ENCODE measurements at regions not wholly inside any gene's neighbourhood (a gene's known extent, or its start where the extent isn't known, plus 50 kb on each side); places are given as distances from the start of the nearest gene placed in this dataset.

DNA sequence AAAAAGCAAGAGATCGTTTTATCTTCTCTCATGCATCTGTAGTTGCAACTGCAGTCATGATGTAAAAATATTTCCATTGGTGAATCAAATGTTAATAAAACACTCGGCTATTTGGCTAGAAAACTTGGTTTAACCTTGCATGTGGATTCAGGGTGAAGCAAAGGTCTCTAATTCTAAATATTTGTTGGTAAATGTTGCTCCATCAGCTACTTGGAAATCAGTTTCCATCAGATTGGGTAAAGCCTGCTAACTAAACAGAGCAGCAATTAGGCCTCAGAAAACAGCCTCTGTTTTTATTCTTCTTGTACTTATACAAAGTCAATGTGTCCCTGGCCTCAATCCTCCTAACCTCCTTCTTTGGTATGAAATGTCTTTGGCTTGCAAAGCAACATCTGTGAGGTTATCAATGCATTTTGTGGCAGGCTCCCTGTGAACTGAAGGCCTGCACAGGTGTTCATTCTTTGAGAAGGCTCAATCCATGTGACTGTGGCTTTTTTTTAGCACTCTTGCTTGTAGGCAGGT is 312.3 kb downstream of the WDR72 start:
- Histone ChIP-seq H3K36me3 (no peaks in the 10 kb centered on the region), H3K27me3 (replicated peaks; ENCODE audit: insufficient read depth) (no peaks in the 10 kb centered on the region), H3K4me3 (no peak overlapping the region), H3K27ac (no peak overlapping the region), H3K4me1 (replicated peaks) (no peaks in the 10 kb centered on the region), H3K9me3 (no peaks in the 10 kb centered on the region)
- intact Hi-C loops (cut with DNase I): no loop called here
- 62% methylated on average over 2 of the region's 2 CpGs for WGBS
- no peak for TF ChIP-seq POLR2AphosphoS5 (IDR thresholded peaks at IDR 0.05)
- TF ChIP-seq, protein P1, sequence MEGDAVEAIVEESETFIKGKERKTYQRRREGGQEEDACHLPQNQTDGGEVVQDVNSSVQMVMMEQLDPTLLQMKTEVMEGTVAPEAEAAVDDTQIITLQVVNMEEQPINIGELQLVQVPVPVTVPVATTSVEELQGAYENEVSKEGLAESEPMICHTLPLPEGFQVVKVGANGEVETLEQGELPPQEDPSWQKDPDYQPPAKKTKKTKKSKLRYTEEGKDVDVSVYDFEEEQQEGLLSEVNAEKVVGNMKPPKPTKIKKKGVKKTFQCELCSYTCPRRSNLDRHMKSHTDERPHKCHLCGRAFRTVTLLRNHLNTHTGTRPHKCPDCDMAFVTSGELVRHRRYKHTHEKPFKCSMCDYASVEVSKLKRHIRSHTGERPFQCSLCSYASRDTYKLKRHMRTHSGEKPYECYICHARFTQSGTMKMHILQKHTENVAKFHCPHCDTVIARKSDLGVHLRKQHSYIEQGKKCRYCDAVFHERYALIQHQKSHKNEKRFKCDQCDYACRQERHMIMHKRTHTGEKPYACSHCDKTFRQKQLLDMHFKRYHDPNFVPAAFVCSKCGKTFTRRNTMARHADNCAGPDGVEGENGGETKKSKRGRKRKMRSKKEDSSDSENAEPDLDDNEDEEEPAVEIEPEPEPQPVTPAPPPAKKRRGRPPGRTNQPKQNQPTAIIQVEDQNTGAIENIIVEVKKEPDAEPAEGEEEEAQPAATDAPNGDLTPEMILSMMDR (IDR thresholded peaks at IDR 0.05): no peak
- no peak for TF ChIP-seq POLR2A (IDR thresholded peaks at IDR 0.05)
- DNase-seq (ENCODE audit: low spot score): no peak

DNA sequence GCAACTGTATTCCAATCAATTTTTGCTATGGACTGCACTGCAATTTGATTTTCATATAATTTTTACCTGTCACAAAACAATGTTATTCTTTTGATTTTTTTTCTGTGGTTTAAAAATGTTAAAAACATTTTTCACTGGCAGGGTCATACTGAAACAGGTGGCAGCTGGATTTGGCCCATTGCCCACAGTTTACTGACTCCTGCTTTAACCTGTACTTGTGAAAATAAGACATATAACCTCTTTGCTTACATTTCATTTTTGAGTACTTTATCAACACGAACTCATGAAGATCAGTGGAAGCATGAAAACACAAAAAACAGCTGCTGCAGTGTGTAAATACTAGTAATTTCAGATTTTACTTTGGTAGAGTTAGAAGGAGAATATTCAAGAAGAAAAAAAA is 313.1 kb downstream of the WDR72 start:
- H3K9me3 ChIP-seq: no peaks in the 10 kb centered on the region
- intact Hi-C loops (cut with DNase I): no loop called here
- WGBS: 20% methylated on average over 1 of the region's 1 CpG
- no peak for DNase-seq (ENCODE audit: low spot score)
- TF ChIP-seq, protein P1 (IDR thresholded peaks at IDR 0.05): no peak
- no peak for TF ChIP-seq POLR2A (IDR thresholded peaks at IDR 0.05)
- no peak for TF ChIP-seq POLR2AphosphoS5 (IDR thresholded peaks at IDR 0.05)
- H3K4me3 ChIP-seq: no peak overlapping the region
- no peaks in the 10 kb centered on the region for H3K27me3 ChIP-seq (replicated peaks; ENCODE audit: insufficient read depth)
- H3K27ac ChIP-seq: no peak overlapping the region
- no peaks in the 10 kb centered on the region for H3K36me3 ChIP-seq
- H3K4me1 ChIP-seq (replicated peaks): no peaks in the 10 kb centered on the region

DNA sequence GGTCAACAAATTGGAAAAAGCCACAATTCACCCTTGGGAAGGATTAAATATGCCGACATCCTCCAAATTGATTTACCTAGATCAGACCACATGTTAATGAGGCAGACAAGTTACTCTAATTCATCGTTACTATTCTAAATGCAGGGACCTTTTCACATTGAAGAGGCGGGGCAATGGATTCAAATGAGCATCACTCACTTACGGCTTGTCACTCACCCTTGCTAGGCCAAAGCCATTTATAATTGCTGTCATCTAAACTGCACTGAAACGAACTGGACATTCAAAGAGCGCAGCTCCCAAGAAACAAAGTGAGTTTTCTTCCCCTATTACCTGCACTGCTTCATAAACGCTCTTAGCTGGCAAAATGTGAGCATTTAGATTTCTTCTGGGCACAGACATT is 313.9 kb downstream of the WDR72 start:
- WGBS: 94% methylated on average over 7 of the region's 7 CpGs
- Histone ChIP-seq H3K27me3 (replicated peaks; ENCODE audit: insufficient read depth) (no peaks in the 10 kb centered on the region), H3K4me1 (replicated peaks) (no peaks in the 10 kb centered on the region), H3K27ac (no peak overlapping the region), H3K4me3 (no peak overlapping the region), H3K36me3 (no peaks in the 10 kb centered on the region), H3K9me3 (no peaks in the 10 kb centered on the region)
- intact Hi-C loops (cut with DNase I): no loop called here
- TF ChIP-seq POLR2A (IDR thresholded peaks at IDR 0.05) (no peak), POLR2AphosphoS5 (IDR thresholded peaks at IDR 0.05) (no peak)
- TF ChIP-seq, protein P1 (IDR thresholded peaks at IDR 0.05): no peak
- DNase-seq (ENCODE audit: low spot score): no peak

DNA sequence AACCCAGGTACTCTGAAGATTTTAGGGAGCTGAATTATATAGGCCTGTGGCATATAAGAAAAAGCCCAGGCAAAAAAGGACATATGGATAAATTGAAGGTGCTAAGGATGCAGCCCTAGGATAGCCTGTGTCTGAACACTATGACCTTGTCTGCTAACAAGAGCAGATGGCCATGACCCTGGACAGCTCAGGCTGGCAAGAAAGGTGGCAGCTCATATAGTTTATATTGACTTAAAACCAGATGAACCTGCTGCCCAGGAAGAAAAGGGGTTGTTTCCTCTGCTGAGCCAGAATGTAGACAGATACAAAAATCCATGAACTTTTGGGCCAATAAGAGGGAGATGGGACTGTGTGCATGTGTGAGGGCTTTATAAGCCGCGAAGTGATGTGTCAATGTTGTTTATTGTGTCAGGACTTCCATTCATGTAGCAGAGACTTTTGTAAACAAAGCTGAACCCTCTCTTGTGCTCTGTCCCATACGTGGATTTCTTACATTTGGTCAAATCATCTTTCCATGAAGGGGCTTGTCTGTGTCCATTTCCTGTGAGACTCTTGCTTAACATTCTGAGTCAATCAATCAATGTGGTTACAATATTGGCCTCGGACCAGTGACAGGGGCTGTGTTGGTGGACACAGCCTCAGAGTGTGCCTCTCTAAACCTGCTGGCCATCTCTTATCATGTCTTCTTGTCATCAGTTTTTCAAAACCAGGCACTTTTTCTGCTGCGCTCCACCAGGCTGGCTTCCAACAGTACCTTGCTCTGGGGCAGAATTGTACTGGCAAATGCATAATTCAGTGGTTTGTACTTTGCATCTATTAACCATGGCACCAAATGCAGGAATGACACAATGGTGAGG is 321.2 kb downstream of the WDR72 start:
- no peaks in the 10 kb centered on the region for H3K36me3 ChIP-seq
- H3K9me3 ChIP-seq: no peaks in the 10 kb centered on the region
- no peaks in the 10 kb centered on the region for H3K4me1 ChIP-seq (replicated peaks)
- H3K27me3 ChIP-seq (replicated peaks; ENCODE audit: insufficient read depth): no peaks in the 10 kb centered on the region
- WGBS: 61% methylated on average over 5 of the region's 5 CpGs
- TF ChIP-seq POLR2A (IDR thresholded peaks at IDR 0.05): no peak
- TF ChIP-seq, protein P1 (IDR thresholded peaks at IDR 0.05): no peak
- no peak for TF ChIP-seq POLR2AphosphoS5 (IDR thresholded peaks at IDR 0.05)
- intact Hi-C loops (cut with DNase I): no loop called here
- H3K27ac ChIP-seq: no peak overlapping the region
- DNase-seq (ENCODE audit: low spot score): no peak
- no peak overlapping the region for H3K4me3 ChIP-seq

DNA sequence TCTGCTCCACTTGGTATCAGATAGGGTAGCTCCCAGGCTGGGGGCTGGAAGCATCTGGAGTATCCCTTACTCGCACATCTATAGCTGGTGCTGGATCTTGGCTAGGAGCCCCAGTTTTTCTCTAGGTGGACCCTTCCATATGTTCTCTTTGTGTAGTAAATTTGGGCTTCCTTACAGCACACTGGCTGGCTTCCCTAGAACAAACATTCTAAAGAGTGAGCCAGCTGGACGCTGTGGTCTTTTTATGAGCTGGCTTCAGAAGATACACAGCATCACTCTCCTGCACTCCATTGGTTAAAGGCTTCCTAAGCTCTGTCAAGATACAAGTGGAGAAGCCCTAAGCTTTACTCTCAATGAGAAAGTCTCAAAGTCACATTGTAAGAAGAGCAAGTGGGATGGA is 322.1 kb downstream of the WDR72 start:
- no peaks in the 10 kb centered on the region for H3K9me3 ChIP-seq
- no peaks in the 10 kb centered on the region for H3K36me3 ChIP-seq
- no peak overlapping the region for H3K27ac ChIP-seq
- TF ChIP-seq, protein P1 (IDR thresholded peaks at IDR 0.05): no peak
- TF ChIP-seq POLR2AphosphoS5 (IDR thresholded peaks at IDR 0.05): no peak
- no peak for TF ChIP-seq POLR2A (IDR thresholded peaks at IDR 0.05)
- no peak for DNase-seq (ENCODE audit: low spot score)
- no peaks in the 10 kb centered on the region for H3K4me1 ChIP-seq (replicated peaks)
- 46% methylated on average over 2 of the region's 2 CpGs for WGBS
- intact Hi-C loops (cut with DNase I): no loop called here
- no peaks in the 10 kb centered on the region for H3K27me3 ChIP-seq (replicated peaks; ENCODE audit: insufficient read depth)
- no peak overlapping the region for H3K4me3 ChIP-seq
